ENCODE measurements at regions not wholly inside any gene's neighbourhood (a gene's known extent, or its start where the extent isn't known, plus 50 kb on each side); places are given as distances from the start of the nearest gene placed in this dataset.
"Not testable (repeated sequence)": the region's sequence is repeated elsewhere in the genome, so short reads cannot be mapped to it uniquely, and the experiment has no call there.

DNA sequence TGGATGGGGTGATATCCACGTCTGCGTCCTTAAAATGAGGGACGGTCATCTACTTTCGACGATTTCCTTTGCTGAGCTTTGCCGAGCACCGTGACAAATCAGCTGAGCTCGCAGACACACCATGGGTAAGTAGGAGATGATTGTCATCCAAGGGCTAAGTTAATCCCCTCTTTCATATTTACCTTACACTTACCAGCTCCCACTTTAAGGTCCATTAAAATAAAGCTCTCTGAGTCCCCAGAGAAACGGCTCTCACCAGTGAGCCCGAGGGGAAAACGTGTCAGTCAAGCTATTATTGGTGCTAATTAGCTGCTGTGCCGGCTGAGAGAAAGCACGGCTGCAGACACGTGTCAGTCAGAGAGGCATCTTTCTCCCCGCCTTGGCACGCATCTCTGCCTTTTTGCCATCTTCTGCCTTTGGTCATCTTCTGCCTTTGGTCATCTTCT, 72.2 kb downstream of the CRLF2 start:
- Histone ChIP-seq H3F3A (ENCODE audit: low read depth) (no peaks in the 10 kb centered on the region), H4K20me1 (ENCODE audit: insufficient read depth, low read length, poor library complexity, severe bottlenecking) (no peaks in the 10 kb centered on the region), H3K9ac (ENCODE audit: low read depth, low read length, poor library complexity, severe bottlenecking) (no peak overlapping the region), H3K4me3 (ENCODE audit: low read length, poor library complexity, severe bottlenecking) (no peak overlapping the region), H3K9me2 (replicated peaks; ENCODE audit: low read depth, low read length) (no peaks in the 10 kb centered on the region), H2AFZ (ENCODE audit: low read length) (no peak overlapping the region), H3K27me3 (ENCODE audit: insufficient read depth, low read length, poor library complexity, severe bottlenecking) (no peaks in the 10 kb centered on the region), H3K79me2 (ENCODE audit: insufficient read depth, low read length) (no peaks in the 10 kb centered on the region), H3K9me3 (ENCODE audit: insufficient read depth, low read depth, low read length) (no peaks in the 10 kb centered on the region), H3K36me3 (ENCODE audit: insufficient read depth, low read length) (no peaks in the 10 kb centered on the region), H3K4me1 (ENCODE audit: insufficient read depth, low read length, poor library complexity, severe bottlenecking) (no peaks in the 10 kb centered on the region), H3K4me2 (ENCODE audit: low read depth, low read length, poor library complexity, severe bottlenecking) (no peak overlapping the region)
- TF ChIP-seq EZH2phosphoT487 (IDR thresholded peaks at IDR 0.05; ENCODE audit: borderline replicate concordance): no peak
- TF ChIP-seq, protein P1, sequence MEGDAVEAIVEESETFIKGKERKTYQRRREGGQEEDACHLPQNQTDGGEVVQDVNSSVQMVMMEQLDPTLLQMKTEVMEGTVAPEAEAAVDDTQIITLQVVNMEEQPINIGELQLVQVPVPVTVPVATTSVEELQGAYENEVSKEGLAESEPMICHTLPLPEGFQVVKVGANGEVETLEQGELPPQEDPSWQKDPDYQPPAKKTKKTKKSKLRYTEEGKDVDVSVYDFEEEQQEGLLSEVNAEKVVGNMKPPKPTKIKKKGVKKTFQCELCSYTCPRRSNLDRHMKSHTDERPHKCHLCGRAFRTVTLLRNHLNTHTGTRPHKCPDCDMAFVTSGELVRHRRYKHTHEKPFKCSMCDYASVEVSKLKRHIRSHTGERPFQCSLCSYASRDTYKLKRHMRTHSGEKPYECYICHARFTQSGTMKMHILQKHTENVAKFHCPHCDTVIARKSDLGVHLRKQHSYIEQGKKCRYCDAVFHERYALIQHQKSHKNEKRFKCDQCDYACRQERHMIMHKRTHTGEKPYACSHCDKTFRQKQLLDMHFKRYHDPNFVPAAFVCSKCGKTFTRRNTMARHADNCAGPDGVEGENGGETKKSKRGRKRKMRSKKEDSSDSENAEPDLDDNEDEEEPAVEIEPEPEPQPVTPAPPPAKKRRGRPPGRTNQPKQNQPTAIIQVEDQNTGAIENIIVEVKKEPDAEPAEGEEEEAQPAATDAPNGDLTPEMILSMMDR (conservative IDR thresholded peaks at IDR 0.05; ENCODE audit: low read length): no peak

DNA sequence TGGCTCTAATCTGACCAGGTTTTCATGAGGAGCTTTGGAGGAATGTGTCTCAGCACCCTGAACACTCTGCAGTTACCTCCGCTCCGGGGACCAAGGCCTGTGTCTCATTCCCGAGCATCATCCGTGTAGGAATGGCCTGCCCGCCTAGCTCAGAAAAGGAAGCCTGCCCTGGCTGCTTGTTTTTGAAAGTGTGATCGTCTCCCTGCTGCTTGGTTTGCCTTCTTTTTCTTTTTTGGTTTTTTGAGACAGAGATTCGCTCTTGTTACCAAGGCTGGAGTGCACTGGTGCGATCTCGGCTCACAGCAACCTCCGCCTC, 73.3 kb downstream of the CRLF2 start:
- Histone ChIP-seq H3K4me1 (ENCODE audit: insufficient read depth, low read length, poor library complexity, severe bottlenecking) (no peaks in the 10 kb centered on the region), H3K36me3 (ENCODE audit: insufficient read depth, low read length) (no peaks in the 10 kb centered on the region), H3K27me3 (ENCODE audit: insufficient read depth, low read length, poor library complexity, severe bottlenecking) (no peaks in the 10 kb centered on the region), H3K9me2 (replicated peaks; ENCODE audit: low read depth, low read length) (no peaks in the 10 kb centered on the region), H4K20me1 (ENCODE audit: insufficient read depth, low read length, poor library complexity, severe bottlenecking) (no peaks in the 10 kb centered on the region), H3K4me3 (ENCODE audit: low read length, poor library complexity, severe bottlenecking) (no peak overlapping the region), H3F3A (ENCODE audit: low read depth) (no peaks in the 10 kb centered on the region), H3K9ac (ENCODE audit: low read depth, low read length, poor library complexity, severe bottlenecking) (no peak overlapping the region), H3K79me2 (ENCODE audit: insufficient read depth, low read length) (no peaks in the 10 kb centered on the region), H3K9me3 (ENCODE audit: insufficient read depth, low read depth, low read length) (no peaks in the 10 kb centered on the region), H2AFZ (ENCODE audit: low read length) (no peak overlapping the region), H3K4me2 (ENCODE audit: low read depth, low read length, poor library complexity, severe bottlenecking) (no peak overlapping the region)
- TF ChIP-seq EZH2phosphoT487 (IDR thresholded peaks at IDR 0.05; ENCODE audit: borderline replicate concordance): no peak

- Histone ChIP-seq H3K9ac (ENCODE audit: low read depth, low read length, poor library complexity, severe bottlenecking) (no peak overlapping the region), H3F3A (ENCODE audit: low read depth) (no peaks in the 10 kb centered on the region), H3K79me2 (ENCODE audit: insufficient read depth, low read length) (no peaks in the 10 kb centered on the region), H3K9me3 (ENCODE audit: insufficient read depth, low read depth, low read length) (no peaks in the 10 kb centered on the region), H3K36me3 (ENCODE audit: insufficient read depth, low read length) (no peaks in the 10 kb centered on the region), H4K20me1 (ENCODE audit: insufficient read depth, low read length, poor library complexity, severe bottlenecking) (no peaks in the 10 kb centered on the region), H3K27me3 (ENCODE audit: insufficient read depth, low read length, poor library complexity, severe bottlenecking) (no peaks in the 10 kb centered on the region), H3K9me2 (replicated peaks; ENCODE audit: low read depth, low read length) (no peaks in the 10 kb centered on the region), H2AFZ (ENCODE audit: low read length) (no peak overlapping the region), H3K4me3 (ENCODE audit: low read length, poor library complexity, severe bottlenecking) (no peak overlapping the region), H3K4me2 (ENCODE audit: low read depth, low read length, poor library complexity, severe bottlenecking) (no peak overlapping the region), H3K4me1 (ENCODE audit: insufficient read depth, low read length, poor library complexity, severe bottlenecking) (no peaks in the 10 kb centered on the region)
- no peak for TF ChIP-seq EZH2phosphoT487 (IDR thresholded peaks at IDR 0.05; ENCODE audit: borderline replicate concordance)
- TF ChIP-seq, protein P1 (conservative IDR thresholded peaks at IDR 0.05; ENCODE audit: low read length): no peak
These were observed 73.8 kb downstream of the CRLF2 start for GRCh38 chrX:1138476-1139184.

DNA sequence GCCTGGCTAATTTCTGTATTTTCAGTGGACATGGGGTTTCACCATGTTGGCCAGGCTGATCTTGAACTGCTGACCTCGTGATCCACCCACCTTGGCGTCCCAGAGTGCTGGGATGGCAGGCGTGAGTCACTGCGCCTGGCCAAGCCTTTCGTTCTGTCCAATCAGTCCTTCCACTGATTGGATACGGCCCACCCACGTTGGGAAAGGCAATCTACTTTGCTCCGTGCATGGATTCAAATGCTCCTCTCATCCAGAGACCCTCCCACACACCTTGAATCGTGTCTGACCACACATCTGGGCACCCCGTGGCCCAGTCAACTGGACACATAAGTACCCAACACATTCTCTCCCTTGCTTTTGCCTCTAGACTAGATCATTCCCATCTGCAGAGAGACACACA, 74.9 kb downstream of the CRLF2 start:
- no peaks in the 10 kb centered on the region for H3K9me3 ChIP-seq (ENCODE audit: insufficient read depth, low read depth, low read length)
- no peaks in the 10 kb centered on the region for H3K36me3 ChIP-seq (ENCODE audit: insufficient read depth, low read length)
- no peaks in the 10 kb centered on the region for H3K79me2 ChIP-seq (ENCODE audit: insufficient read depth, low read length)
- H3K9ac ChIP-seq (ENCODE audit: low read depth, low read length, poor library complexity, severe bottlenecking): no peak overlapping the region
- H3F3A ChIP-seq (ENCODE audit: low read depth): no peaks in the 10 kb centered on the region
- no peak overlapping the region for H3K4me2 ChIP-seq (ENCODE audit: low read depth, low read length, poor library complexity, severe bottlenecking)
- no peaks in the 10 kb centered on the region for H3K27me3 ChIP-seq (ENCODE audit: insufficient read depth, low read length, poor library complexity, severe bottlenecking)
- H4K20me1 ChIP-seq (ENCODE audit: insufficient read depth, low read length, poor library complexity, severe bottlenecking): no peaks in the 10 kb centered on the region
- H3K4me3 ChIP-seq (ENCODE audit: low read length, poor library complexity, severe bottlenecking): no peak overlapping the region
- no peaks in the 10 kb centered on the region for H3K4me1 ChIP-seq (ENCODE audit: insufficient read depth, low read length, poor library complexity, severe bottlenecking)
- no peaks in the 10 kb centered on the region for H3K9me2 ChIP-seq (replicated peaks; ENCODE audit: low read depth, low read length)
- H2AFZ ChIP-seq (ENCODE audit: low read length): no peak overlapping the region
- no peak for TF ChIP-seq EZH2phosphoT487 (IDR thresholded peaks at IDR 0.05; ENCODE audit: borderline replicate concordance)
- TF ChIP-seq, protein P1 (conservative IDR thresholded peaks at IDR 0.05; ENCODE audit: low read length): no peak

DNA sequence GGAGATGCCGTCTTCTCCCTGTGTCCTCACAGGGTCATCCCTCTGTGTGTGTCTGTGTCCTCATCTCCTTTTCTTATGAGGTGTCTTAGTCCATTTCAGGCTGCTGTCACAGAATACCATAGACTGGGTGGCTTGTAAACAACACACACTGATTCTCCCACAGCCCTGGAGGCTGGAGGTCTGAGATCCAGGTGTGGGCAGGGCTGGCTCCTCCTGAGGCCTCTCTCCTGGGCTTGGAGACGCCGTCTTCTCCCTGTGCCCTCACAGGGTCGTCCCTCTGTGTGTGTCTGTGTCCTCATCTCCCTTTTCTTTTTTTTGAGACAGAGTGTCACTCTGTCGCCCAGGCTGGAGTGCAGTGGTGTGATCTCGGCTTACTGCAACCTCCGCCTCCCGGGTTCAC, 75.9 kb downstream of the CRLF2 start:
- not testable (repeated sequence) for H3K36me3 ChIP-seq (ENCODE audit: insufficient read depth, low read length); H4K20me1 ChIP-seq (ENCODE audit: insufficient read depth, low read length, poor library complexity, severe bottlenecking); H3K79me2 ChIP-seq (ENCODE audit: insufficient read depth, low read length); H3K27me3 ChIP-seq (ENCODE audit: insufficient read depth, low read length, poor library complexity, severe bottlenecking); H3K9me2 ChIP-seq (replicated peaks; ENCODE audit: low read depth, low read length); H3K4me1 ChIP-seq (ENCODE audit: insufficient read depth, low read length, poor library complexity, severe bottlenecking); H3K4me3 ChIP-seq (ENCODE audit: low read length, poor library complexity, severe bottlenecking); H2AFZ ChIP-seq (ENCODE audit: low read length); H3K9me3 ChIP-seq (ENCODE audit: insufficient read depth, low read depth, low read length); H3K9ac ChIP-seq (ENCODE audit: low read depth, low read length, poor library complexity, severe bottlenecking); H3K4me2 ChIP-seq (ENCODE audit: low read depth, low read length, poor library complexity, severe bottlenecking); H3F3A ChIP-seq (ENCODE audit: low read depth)

Data from Loucy (cell line).